SK-N-SH (cell line): ENCODE measurements at regions not wholly inside any gene's neighbourhood (a gene's known extent, or its start where the extent isn't known, plus 50 kb on each side); places are given as distances from the start of the nearest gene placed in this dataset.
"Not testable (repeated sequence)": the region's sequence is repeated elsewhere in the genome, so short reads cannot be mapped to it uniquely, and the experiment has no call there.

Experiments used
- EP300 ChIP-seq, 2 experiments: IDR thresholded peaks; 2 replicates each; pipeline versions ENCODE4 v1.4.0 to v1.6.1; 2012; ENCODE audit warnings: borderline replicate concordance in 1 of 2, low read depth in 1 of 2, low read length in 1 of 2
- FOXM1 ChIP-seq: IDR thresholded peaks from 2 replicates; pipeline ENCODE4 v1.4.0; 2012; ENCODE audit warnings: low read depth, mild to moderate bottlenecking
- TF ChIP-seq, protein P1 (sequence below): fragments of 200-600 bp; sonication (generic); IDR thresholded peaks from 2 replicates; pipeline ENCODE4 v1.6.1; 2017; ENCODE audit warnings: antibody characterized with exemption, mild to moderate bottlenecking, moderate library complexity

- TF ChIP-seq EP300 (IDR thresholded peaks at IDR 0.05; ENCODE audit: borderline replicate concordance in 1 of 2, low read depth in 1 of 2, low read length in 1 of 2); FOXM1: not testable (repeated sequence)
- TF ChIP-seq, protein P1, sequence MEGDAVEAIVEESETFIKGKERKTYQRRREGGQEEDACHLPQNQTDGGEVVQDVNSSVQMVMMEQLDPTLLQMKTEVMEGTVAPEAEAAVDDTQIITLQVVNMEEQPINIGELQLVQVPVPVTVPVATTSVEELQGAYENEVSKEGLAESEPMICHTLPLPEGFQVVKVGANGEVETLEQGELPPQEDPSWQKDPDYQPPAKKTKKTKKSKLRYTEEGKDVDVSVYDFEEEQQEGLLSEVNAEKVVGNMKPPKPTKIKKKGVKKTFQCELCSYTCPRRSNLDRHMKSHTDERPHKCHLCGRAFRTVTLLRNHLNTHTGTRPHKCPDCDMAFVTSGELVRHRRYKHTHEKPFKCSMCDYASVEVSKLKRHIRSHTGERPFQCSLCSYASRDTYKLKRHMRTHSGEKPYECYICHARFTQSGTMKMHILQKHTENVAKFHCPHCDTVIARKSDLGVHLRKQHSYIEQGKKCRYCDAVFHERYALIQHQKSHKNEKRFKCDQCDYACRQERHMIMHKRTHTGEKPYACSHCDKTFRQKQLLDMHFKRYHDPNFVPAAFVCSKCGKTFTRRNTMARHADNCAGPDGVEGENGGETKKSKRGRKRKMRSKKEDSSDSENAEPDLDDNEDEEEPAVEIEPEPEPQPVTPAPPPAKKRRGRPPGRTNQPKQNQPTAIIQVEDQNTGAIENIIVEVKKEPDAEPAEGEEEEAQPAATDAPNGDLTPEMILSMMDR, result not testable (repeated sequence)
Measured at GRCh38 chr13:109267400-109267799, 519.0 kb downstream of the IRS2 start.
